ENCODE measurements at regions not wholly inside any gene's neighbourhood (a gene's known extent, or its start where the extent isn't known, plus 50 kb on each side); places are given as distances from the start of the nearest gene placed in this dataset.

DNA sequence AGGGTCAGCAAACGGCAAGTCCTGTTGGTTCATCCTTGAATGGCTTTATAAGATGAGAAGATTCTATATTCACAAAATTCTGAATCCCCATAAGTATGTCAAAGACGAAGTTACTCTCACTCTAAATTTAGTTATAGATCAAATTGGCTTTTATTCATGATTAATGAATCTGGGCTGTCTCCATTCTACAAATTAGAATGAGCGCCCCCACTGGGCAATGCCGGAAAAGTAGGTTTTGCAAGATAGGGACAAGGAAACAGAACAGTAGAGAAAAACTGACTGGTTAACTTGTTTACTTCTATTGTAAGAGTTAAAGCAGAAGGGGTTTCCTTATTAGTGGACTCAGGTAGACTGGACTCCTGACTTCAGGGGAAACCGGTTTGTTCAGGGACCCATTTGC lies 100.3 kb downstream of the F11 start:
- TF ChIP-seq EZH2 (IDR thresholded peaks at IDR 0.05; ENCODE audit: insufficient read depth, poor library complexity, severe bottlenecking), result no peak
- TF ChIP-seq EZH2phosphoT487 (IDR thresholded peaks at IDR 0.05; ENCODE audit: insufficient read depth, low read depth), result no peak
